Trophoblast cell (in vitro differentiated cells and primary cell): ENCODE measurements at regions not wholly inside any gene's neighbourhood (a gene's known extent, or its start where the extent isn't known, plus 50 kb on each side); places are given as distances from the start of the nearest gene placed in this dataset.
"Not testable (repeated sequence)": the region's sequence is repeated elsewhere in the genome, so short reads cannot be mapped to it uniquely, and the experiment has no call there.

ENCODE experiments used
- DNase-seq, 2 donors: peaks; one replicate each; pipeline ENCODE4 v3.0.0-alpha.2; 2016
- H2AFZ ChIP-seq: 2 replicates; pipeline ENCODE4 v1.6.1; 2013; ENCODE audit warnings: low read length, moderate library complexity, mild to moderate bottlenecking; ENCODE audit not compliant: insufficient read depth, poor library complexity
- H2AK5ac ChIP-seq: 2 replicates; pipeline ENCODE4 v1.6.1; 2013; ENCODE audit warnings: mild to moderate bottlenecking, low read length
- H2BK120ac ChIP-seq: 2 replicates; pipeline ENCODE4 v1.6.1; 2013; ENCODE audit warnings: low read length, mild to moderate bottlenecking, moderate library complexity; ENCODE audit not compliant: insufficient read depth, poor library complexity
- H2BK12ac ChIP-seq: 2 replicates; pipeline ENCODE4 v1.6.1; 2013; ENCODE audit warnings: mild to moderate bottlenecking, low read length, moderate library complexity
- H2BK5ac ChIP-seq: 2 replicates; pipeline ENCODE4 v1.6.1; 2013; ENCODE audit warnings: low read length, low read depth, moderate library complexity, mild to moderate bottlenecking; ENCODE audit not compliant: poor library complexity
- H3K14ac ChIP-seq: 2 replicates; pipeline ENCODE4 v1.6.1; 2013; ENCODE audit warnings: mild to moderate bottlenecking, low read length
- H3K18ac ChIP-seq: 2 replicates; pipeline ENCODE4 v1.6.1; 2013; ENCODE audit warnings: mild to moderate bottlenecking, low read length
- H3K23ac ChIP-seq: 2 replicates; pipeline ENCODE4 v1.6.1; 2013; ENCODE audit warnings: low read length
- H3K27ac ChIP-seq: 2 replicates; pipeline ENCODE4 v1.5.1; 2013; ENCODE audit warnings: low read depth, mild to moderate bottlenecking, inconsistent platforms, low read length, moderate library complexity
- H3K27me3 ChIP-seq: 2 replicates; pipeline ENCODE4 v1.6.1; 2013; ENCODE audit warnings: inconsistent platforms, mild to moderate bottlenecking, low read length, moderate library complexity; ENCODE audit not compliant: insufficient read depth
- H3K36me3 ChIP-seq, 2 experiments: 1 replicate in 1 of 2; 2 replicates in 1 of 2; pipeline ENCODE4 v1.6.1; 2013; ENCODE audit warnings: low read length in 2 of 2, mild to moderate bottlenecking in 2 of 2, moderate library complexity in 1 of 2; ENCODE audit not compliant: insufficient read depth in 2 of 2, control insufficient read depth in 1 of 2
- H3K4ac ChIP-seq: 2 replicates; pipeline ENCODE4 v1.6.1; 2013; ENCODE audit warnings: low read depth, mild to moderate bottlenecking, low read length, moderate library complexity
- H3K4me1 ChIP-seq, 2 experiments: 1 replicate in 1 of 2; 2 replicates in 1 of 2; pipeline ENCODE4 v1.6.1; 2013; ENCODE audit warnings: low read length in 2 of 2, mild to moderate bottlenecking in 2 of 2, moderate library complexity in 1 of 2; ENCODE audit not compliant: insufficient read depth in 2 of 2, control insufficient read depth in 1 of 2
- H3K4me2 ChIP-seq: 2 replicates; pipeline ENCODE4 v1.6.1; 2013; ENCODE audit warnings: inconsistent platforms, mild to moderate bottlenecking, low read length, moderate library complexity
- H3K4me3 ChIP-seq: 2 replicates; pipeline ENCODE4 v1.5.1; 2013; ENCODE audit warnings: mild to moderate bottlenecking, low read depth, low read length, inconsistent platforms
- H3K79me1 ChIP-seq: one replicate; pipeline ENCODE4 v1.6.1; 2013; ENCODE audit warnings: low read length
- H3K79me2 ChIP-seq: 2 replicates; pipeline ENCODE4 v1.6.1; 2013; ENCODE audit warnings: low read length, mild to moderate bottlenecking; ENCODE audit not compliant: control insufficient read depth, insufficient read depth, poor library complexity
- H3K9ac ChIP-seq: 2 replicates; pipeline ENCODE4 v1.6.1; 2013; ENCODE audit warnings: mild to moderate bottlenecking, low read length
- H3K9me3 ChIP-seq: 2 replicates; pipeline ENCODE4 v1.6.1; 2013; ENCODE audit warnings: low read depth, mild to moderate bottlenecking, control low read depth, inconsistent platforms, low read length; ENCODE audit not compliant: insufficient read depth
- H4K12ac ChIP-seq: 2 replicates; pipeline ENCODE4 v1.6.1; 2013; ENCODE audit warnings: low read depth, mild to moderate bottlenecking, low read length, moderate library complexity
- H4K8ac ChIP-seq: 2 replicates; pipeline ENCODE4 v1.6.1; 2013; ENCODE audit warnings: low read depth, mild to moderate bottlenecking, low read length, moderate library complexity
- H4K91ac ChIP-seq: one replicate; pipeline ENCODE4 v1.6.1; 2013; ENCODE audit warnings: low read depth, mild to moderate bottlenecking, low read length, moderate library complexity
- WGBS: extraction: QIAGEN DNeasy Blood & Tissue Kit; methylation state at CpG from one replicate; pipeline ENCODE4 v1.1.7; 2013; ENCODE audit warnings: missing lambda C conversion rate; ENCODE audit not compliant: insufficient read length, insufficient coverage; ENCODE audit errors: extremely low coverage; 5-methylcytosine and 5-hydroxymethylcytosine counted together

- not testable (repeated sequence) for H3K4me1 ChIP-seq, H3K27ac ChIP-seq, H2BK5ac ChIP-seq, H3K79me1 ChIP-seq, H4K12ac ChIP-seq, H3K4me2 ChIP-seq, DNase-seq, H4K8ac ChIP-seq, H3K79me2 ChIP-seq, H3K23ac ChIP-seq, H4K91ac ChIP-seq, H2AK5ac ChIP-seq, H2AFZ ChIP-seq, H3K14ac ChIP-seq, H3K4ac ChIP-seq, H3K18ac ChIP-seq, H3K9ac ChIP-seq, H3K27me3 ChIP-seq, H2BK120ac ChIP-seq, H2BK12ac ChIP-seq, H3K36me3 ChIP-seq, H3K9me3 ChIP-seq, H3K4me3 ChIP-seq
- WGBS: no CpG with 5 or more reads among the region's 3 CpGs
Observed at GRCh38 chr12:31791265-31791664, 62.4 kb upstream of the AMN1 start.

GRCh38 chr12:31790759-31791158, 61.9 kb upstream of the AMN1 start:
- H3K9me3 ChIP-seq: no peaks in the 10 kb centered on the region
- no peak overlapping the region for H2BK120ac ChIP-seq
- no peak overlapping the region for H4K12ac ChIP-seq
- no peaks in the 10 kb centered on the region for H3K27me3 ChIP-seq
- H2BK5ac ChIP-seq: no peak overlapping the region
- no peak overlapping the region for H2AFZ ChIP-seq
- H4K8ac ChIP-seq: no peak overlapping the region
- H3K14ac ChIP-seq: no peak overlapping the region
- no CpG with 5 or more reads among the region's 1 CpG for WGBS
- H3K4ac ChIP-seq: no peak overlapping the region
- no peak overlapping the region for H3K27ac ChIP-seq
- H3K36me3 ChIP-seq: no peaks in the 10 kb centered on the region
- H3K79me1 ChIP-seq: no peaks in the 10 kb centered on the region
- DNase-seq: no peak
- no peak overlapping the region for H2BK12ac ChIP-seq
- no peak overlapping the region for H3K4me2 ChIP-seq
- H3K23ac ChIP-seq: no peak overlapping the region
- H4K91ac ChIP-seq: no peak overlapping the region
- no peaks in the 10 kb centered on the region for H3K79me2 ChIP-seq
- no peak overlapping the region for H3K4me3 ChIP-seq
- no peak overlapping the region for H3K9ac ChIP-seq
- H2AK5ac ChIP-seq: no peak overlapping the region
- peaks cover 0 to 2% of the 10 kb centered on the region in 2 experiments for H3K4me1 ChIP-seq
- no peak overlapping the region for H3K18ac ChIP-seq

- no peaks in the 10 kb centered on the region for H3K36me3 ChIP-seq
Observed at GRCh38 chr12:31785318-31785717, 56.5 kb upstream of the AMN1 start.

GRCh38 chr12:31783996-31784645, 55.3 kb upstream of the AMN1 start:
- Histone ChIP-seq H3K14ac (no peak overlapping the region), H4K91ac (no peak overlapping the region)
- no CpG with 5 or more reads among the region's 3 CpGs for WGBS

More at GRCh38 chr12:31785318-31785717, 56.5 kb upstream of the AMN1 start:
- Histone ChIP-seq H3K27me3 (no peaks in the 10 kb centered on the region), H2BK5ac (no peak overlapping the region), H3K79me2 (no peaks in the 10 kb centered on the region), H2BK120ac (no peak overlapping the region), H3K79me1 (no peaks in the 10 kb centered on the region), H3K4me3 (no peak overlapping the region), H4K8ac (no peak overlapping the region), H2BK12ac (no peak overlapping the region), H2AK5ac (no peak overlapping the region), H3K4ac (no peak overlapping the region), H4K91ac (no peak overlapping the region), H4K12ac (no peak overlapping the region), H3K23ac (no peak overlapping the region), H2AFZ (no peak overlapping the region), H3K14ac (no peak overlapping the region), H3K9me3 (no peaks in the 10 kb centered on the region), H3K27ac (no peak overlapping the region), H3K4me2 (no peak overlapping the region), H3K4me1 (peaks cover 0 to 2% of the 10 kb centered on the region in 2 experiments), H3K18ac (no peak overlapping the region), H3K9ac (no peak overlapping the region)
- WGBS: no CpG with 5 or more reads among the region's 2 CpGs
- DNase-seq: no peak

More at GRCh38 chr12:31783996-31784645, 55.3 kb upstream of the AMN1 start:
- no peak overlapping the region for H2AK5ac ChIP-seq
- no peak overlapping the region for H2BK120ac ChIP-seq
- H3K79me1 ChIP-seq: no peaks in the 10 kb centered on the region
- H3K4me3 ChIP-seq: no peak overlapping the region
- H3K27me3 ChIP-seq: no peaks in the 10 kb centered on the region
- no peaks in the 10 kb centered on the region for H3K36me3 ChIP-seq
- H4K8ac ChIP-seq: no peak overlapping the region
- no peaks in the 10 kb centered on the region for H3K79me2 ChIP-seq
- H3K4me2 ChIP-seq: no peak overlapping the region
- no peak overlapping the region for H3K27ac ChIP-seq
- no peak overlapping the region for H3K18ac ChIP-seq
- no peak overlapping the region for H2BK12ac ChIP-seq
- DNase-seq: no peak
- H2AFZ ChIP-seq: no peak overlapping the region
- H3K23ac ChIP-seq: no peak overlapping the region
- H3K4ac ChIP-seq: no peak overlapping the region
- no peak overlapping the region for H2BK5ac ChIP-seq
- peaks cover 0 to 1% of the 10 kb centered on the region in 2 experiments for H3K4me1 ChIP-seq
- H3K9ac ChIP-seq: no peak overlapping the region
- H3K9me3 ChIP-seq: no peaks in the 10 kb centered on the region
- H4K12ac ChIP-seq: no peak overlapping the region
